GM19238 (cell line): ENCODE measurements at regions not wholly inside any gene's neighbourhood (a gene's known extent, or its start where the extent isn't known, plus 50 kb on each side); places are given as distances from the start of the nearest gene placed in this dataset.
"Not testable (repeated sequence)": the region's sequence is repeated elsewhere in the genome, so short reads cannot be mapped to it uniquely, and the experiment has no call there.

ENCODE experiments used
- DNase-seq: peaks from one replicate; pipeline ENCODE4 v3.0.0; 2011; ENCODE audit warnings: low spot score; ENCODE audit not compliant: insufficient read length

DNA sequence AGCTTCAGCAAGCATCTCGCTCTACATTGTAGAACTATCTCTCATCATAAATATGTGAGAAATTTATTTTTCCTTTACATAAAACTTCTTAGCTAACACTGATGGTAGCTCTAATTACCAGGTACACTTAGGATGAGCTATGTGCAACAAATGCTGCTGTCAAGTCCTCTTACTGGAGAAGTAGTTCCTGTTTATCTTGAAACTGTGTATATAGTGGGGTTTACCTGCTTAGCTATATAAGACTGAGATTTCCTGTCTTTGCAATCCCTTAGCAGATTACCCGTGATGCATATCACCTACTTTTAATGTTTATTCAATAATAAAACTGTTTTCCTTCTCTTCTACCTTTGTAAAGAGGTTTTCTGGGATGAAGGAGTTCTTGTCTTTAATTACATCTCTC lies 98.0 kb upstream of the USP15 start:
- no peak for DNase-seq

- no peak for DNase-seq
These were observed 96.8 kb upstream of the USP15 start for GRCh38 chr12:62163368-62163767.

- no peak for DNase-seq
These were observed 96.2 kb upstream of the USP15 start for GRCh38 chr12:62164036-62164435.

DNA sequence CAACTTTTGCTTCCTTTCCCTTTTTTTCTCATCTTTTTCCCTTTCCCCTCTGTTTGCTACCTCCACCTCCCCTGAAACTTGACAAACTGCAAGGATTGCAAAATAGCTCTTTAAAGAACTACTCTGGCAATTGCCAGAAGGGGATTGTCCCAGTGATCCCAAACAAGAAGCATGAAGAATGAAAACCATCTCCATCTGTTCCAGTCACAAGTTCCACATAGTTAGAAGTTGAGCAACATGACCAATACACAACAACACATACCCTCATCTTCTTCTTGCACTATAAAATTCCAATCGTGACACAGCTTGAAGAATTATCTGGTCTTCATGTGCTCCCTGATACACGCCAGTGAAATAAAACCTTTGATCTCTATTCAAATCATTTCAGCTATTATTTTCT lies 93.7 kb upstream of the USP15 start:
- no peak for DNase-seq

GRCh38 chr12:62168411-62168810 lies 91.8 kb upstream of the USP15 start:
- no peak for DNase-seq

GRCh38 chr12:62170241-62170640 lies 90.0 kb upstream of the USP15 start:
- DNase-seq, result no peak

DNA sequence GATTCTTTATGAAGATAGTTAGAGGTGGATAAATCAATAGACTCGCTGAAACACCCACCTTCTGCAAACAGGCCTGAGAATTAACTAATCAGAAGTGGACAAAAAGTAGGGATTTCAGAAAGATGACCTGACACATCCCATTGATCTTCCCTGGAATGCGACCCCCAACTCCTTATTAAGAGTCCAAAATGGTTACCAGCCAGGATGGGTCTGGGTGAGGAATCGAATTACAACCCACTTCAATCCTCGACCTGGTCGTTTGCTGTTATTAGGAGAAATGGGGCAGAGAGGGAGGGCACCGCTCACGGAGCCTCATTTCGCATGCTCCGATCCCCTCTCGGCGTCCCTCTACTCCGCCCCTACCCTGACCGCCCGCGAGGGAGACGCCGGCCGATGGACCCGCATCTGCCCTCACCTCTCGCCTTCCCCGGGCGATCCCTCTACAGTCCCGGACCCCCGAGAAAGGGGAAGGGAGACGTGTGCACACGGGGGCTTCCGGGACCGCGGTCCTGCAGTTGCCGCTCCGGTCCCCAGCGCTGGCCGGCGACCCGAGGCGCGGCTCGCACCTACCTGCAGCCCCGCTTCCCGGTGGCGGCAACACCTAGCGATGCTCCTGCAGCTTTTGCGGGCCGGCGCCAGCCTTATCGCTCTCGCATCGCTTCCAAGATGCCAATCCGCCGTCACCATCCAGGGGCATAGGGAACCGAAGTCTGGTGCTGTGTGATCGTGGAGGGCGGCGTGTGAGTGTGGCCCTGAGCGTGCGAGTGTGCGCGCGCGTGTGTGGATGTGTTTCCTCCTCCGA lies 69.3 kb upstream of the USP15 start:
- no peak for DNase-seq

GRCh38 chr12:62191491-62192179 lies 68.6 kb upstream of the USP15 start:
- no peak for DNase-seq

GRCh38 chr12:62192180-62192902 lies 67.9 kb upstream of the USP15 start:
- DNase-seq, result peak; percentile 15

DNA sequence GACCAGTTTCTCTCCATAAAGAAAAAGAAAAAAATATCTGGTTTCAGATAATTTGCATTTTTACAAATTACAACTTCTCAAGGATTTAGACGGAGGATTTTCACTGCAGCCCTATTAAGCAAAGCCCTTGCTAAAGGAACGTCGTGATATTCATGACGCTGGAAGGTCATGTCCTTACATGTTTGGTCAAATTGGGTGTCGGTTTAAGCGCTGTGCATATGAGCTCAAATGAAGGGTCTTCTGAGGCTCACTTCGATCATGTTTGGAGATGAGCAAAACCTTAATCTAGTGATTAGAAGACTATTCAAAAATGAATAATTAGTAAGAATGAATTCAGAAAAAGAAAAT lies 67.3 kb upstream of the USP15 start:
- DNase-seq, result no peak

GRCh38 chr12:62194031-62194430 lies 66.2 kb upstream of the USP15 start:
- DNase-seq, result no peak

DNA sequence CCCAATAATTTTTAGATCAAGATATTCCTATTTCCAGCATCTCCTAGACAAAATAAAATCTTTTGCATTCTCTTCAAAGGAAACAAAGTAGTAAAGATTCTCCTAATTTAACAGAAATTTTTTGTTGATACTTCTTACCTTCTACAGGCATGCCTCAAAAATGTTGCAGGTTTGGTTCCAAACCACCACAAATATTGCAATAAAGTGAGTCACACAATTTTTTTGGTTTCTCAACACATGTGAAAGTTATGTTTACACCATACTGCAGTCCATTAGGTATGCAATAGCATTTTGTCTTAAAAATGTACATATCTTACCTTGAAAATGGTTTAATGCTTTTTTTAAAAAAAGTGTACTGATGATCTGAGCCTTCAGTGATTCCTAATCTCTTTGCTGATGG lies 65.6 kb upstream of the USP15 start:
- DNase-seq, result no peak

DNA sequence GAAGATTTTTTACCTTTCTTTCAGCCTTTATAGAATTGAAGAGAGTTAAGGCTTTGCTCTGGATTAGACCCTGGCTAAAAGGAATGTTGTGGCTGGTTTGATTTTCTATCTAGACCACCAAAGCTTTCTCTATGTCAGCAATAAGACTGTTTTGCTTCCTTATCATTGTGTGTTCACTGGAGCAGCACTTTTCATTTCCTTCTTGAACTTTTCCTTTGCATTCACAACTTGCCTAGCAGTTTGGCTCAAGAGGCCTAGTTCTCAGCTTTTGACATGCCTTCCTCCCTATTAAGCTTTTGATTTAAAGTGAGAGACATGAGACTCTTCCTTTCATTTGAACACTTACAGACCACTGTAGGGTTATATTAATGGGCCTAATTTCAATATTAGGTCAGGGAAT lies 64.1 kb upstream of the USP15 start:
- no peak for DNase-seq

- DNase-seq, result not testable (repeated sequence)
These were observed 57.3 kb upstream of the USP15 start for GRCh38 chr12:62202861-62203260.

GRCh38 chr12:62205346-62205745 lies 54.9 kb upstream of the USP15 start:
- DNase-seq, result no peak

DNA sequence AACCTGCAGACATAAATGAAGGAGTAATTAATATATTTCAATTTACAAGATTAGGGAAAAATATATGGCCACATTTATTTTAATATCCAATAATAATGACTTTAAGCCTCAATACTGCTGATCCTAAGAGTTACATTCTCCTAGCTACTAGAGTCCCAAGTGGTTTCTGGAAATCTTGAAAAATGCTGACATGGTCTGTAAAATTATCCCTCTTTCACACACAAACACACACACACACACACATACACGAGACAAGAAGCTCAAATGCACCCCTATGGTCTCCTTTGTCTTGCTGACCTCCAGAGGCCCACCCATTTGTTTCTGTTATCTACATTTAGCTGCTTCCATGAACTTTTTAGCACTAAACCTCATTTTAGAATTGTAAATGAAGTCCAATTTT lies 53.0 kb upstream of the USP15 start:
- no peak for DNase-seq
